ENCODE measurements at regions not wholly inside any gene's neighbourhood (a gene's known extent, or its start where the extent isn't known, plus 50 kb on each side); places are given as distances from the start of the nearest gene placed in this dataset.
"Not testable (repeated sequence)": the region's sequence is repeated elsewhere in the genome, so short reads cannot be mapped to it uniquely, and the experiment has no call there.

DNA sequence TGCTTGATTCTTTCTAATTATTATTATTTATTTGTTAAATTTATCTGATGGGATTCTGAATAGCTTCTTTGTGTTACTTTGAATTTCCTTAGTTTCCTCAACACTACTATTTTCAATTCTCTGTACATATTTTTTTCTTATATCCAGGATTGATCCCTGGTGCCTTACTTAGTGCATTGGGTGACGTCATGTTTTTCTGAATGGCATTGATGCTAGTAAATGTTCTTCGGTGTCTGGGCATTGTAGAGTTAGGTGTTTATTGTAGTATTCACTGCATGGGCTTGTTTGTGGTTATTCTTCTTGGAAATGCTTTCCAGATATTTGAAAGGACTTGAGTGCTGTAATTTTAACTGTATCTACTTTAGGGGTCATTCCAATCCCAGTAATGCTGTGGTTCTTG is 938.1 kb downstream of the FAM133A start:
- H3K4me3 ChIP-seq (ENCODE audit: low read depth, low read length) = no peak overlapping the region
- H3K9me3 ChIP-seq (ENCODE audit: control insufficient read depth, insufficient read depth, low read length) = no peaks in the 10 kb centered on the region
- H3K9ac ChIP-seq (ENCODE audit: low read depth, low read length) = no peak overlapping the region
- no peaks in the 10 kb centered on the region for H3K4me1 ChIP-seq (ENCODE audit: control insufficient read depth, insufficient read depth, low read length)
- H3K27me3 ChIP-seq (ENCODE audit: control insufficient read depth, insufficient read depth, low read length) = no peaks in the 10 kb centered on the region
- peaks cover 5% of the 10 kb centered on the region for H3K36me3 ChIP-seq (ENCODE audit: control insufficient read depth, insufficient read depth, low read length)

DNA sequence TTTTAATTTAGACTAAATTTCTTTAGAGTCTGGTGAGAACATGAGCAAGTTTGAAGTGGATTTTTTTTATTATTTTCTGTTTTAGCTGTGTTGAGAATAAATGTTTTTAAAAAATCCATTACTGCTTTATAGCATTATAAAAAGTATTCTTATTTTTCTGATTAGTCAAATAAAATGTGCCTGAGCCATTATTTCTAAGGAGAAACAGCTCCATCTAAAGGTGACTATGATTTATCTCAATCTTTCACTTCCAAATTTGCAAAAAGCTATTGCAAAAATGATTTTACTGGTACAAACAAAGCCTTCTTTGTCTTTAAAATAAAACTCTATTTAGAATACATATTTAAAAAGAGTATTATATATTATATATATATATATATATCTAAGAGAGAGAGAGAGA is 959.2 kb downstream of the FAM133A start:
- Histone ChIP-seq H3K4me3 (ENCODE audit: low read depth, low read length) (no peak overlapping the region), H3K9ac (ENCODE audit: low read depth, low read length) (no peak overlapping the region), H3K9me3 (ENCODE audit: control insufficient read depth, insufficient read depth, low read length) (peaks cover 30% of the 10 kb centered on the region)

DNA sequence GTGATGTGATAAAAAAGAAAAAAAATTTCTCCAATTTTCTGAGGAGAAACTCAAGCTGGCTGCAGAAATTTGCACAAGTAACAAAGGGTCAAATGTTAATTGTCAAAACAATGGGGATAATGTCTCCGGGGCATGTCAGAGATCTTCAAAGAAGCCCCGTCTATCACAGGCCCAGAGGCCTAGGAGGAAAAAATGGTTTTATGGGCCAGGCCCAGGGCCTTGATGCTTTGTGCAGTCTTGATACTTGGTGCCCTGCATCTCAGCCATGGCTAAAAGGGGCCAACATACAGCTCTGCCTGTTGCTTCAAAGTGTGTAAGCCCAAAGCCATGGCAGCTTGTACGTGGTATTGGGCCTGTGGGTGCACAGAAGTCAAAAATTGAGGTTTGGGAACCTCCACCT is 961.0 kb downstream of the FAM133A start:
- Histone ChIP-seq H3K4me3 (ENCODE audit: low read depth, low read length) (no peak overlapping the region), H3K9me3 (ENCODE audit: control insufficient read depth, insufficient read depth, low read length) (peaks cover 30% of the 10 kb centered on the region)

More for the DNA sequence above, 959.2 kb downstream of the FAM133A start:
- Histone ChIP-seq H3K36me3 (ENCODE audit: control insufficient read depth, insufficient read depth, low read length) (no peaks in the 10 kb centered on the region), H3K27me3 (ENCODE audit: control insufficient read depth, insufficient read depth, low read length) (no peaks in the 10 kb centered on the region), H3K4me1 (ENCODE audit: control insufficient read depth, insufficient read depth, low read length) (no peaks in the 10 kb centered on the region)

DNA sequence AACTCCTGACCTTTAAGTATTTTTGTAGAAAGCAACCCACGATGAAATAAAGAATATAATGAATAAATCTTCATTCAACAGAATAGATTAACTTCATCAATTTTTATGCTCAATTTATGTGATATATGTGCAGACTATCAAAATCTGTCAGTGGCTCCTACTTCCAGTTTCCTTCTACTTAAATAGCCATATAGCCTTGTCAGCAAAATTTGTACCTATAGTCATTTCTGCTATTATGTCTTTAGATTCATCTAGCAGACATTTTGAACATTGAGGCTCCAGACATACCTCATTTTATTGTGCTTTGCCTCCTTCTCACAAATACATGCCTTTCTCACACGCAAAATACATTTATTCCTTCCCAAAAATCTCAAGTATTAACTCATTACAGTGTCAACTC is 971.7 kb downstream of the FAM133A start:
- no peaks in the 10 kb centered on the region for H3K9me3 ChIP-seq (ENCODE audit: control insufficient read depth, insufficient read depth, low read length)
- no peaks in the 10 kb centered on the region for H3K27me3 ChIP-seq (ENCODE audit: control insufficient read depth, insufficient read depth, low read length)
- no peaks in the 10 kb centered on the region for H3K4me1 ChIP-seq (ENCODE audit: control insufficient read depth, insufficient read depth, low read length)
- peaks cover 3% of the 10 kb centered on the region for H3K36me3 ChIP-seq (ENCODE audit: control insufficient read depth, insufficient read depth, low read length)
- no peak overlapping the region for H3K4me3 ChIP-seq (ENCODE audit: low read depth, low read length)
- H3K9ac ChIP-seq (ENCODE audit: low read depth, low read length) = no peak overlapping the region

More for the DNA sequence above, 961.0 kb downstream of the FAM133A start:
- no peak overlapping the region for H3K9ac ChIP-seq (ENCODE audit: low read depth, low read length)
- no peaks in the 10 kb centered on the region for H3K36me3 ChIP-seq (ENCODE audit: control insufficient read depth, insufficient read depth, low read length)
- H3K4me1 ChIP-seq (ENCODE audit: control insufficient read depth, insufficient read depth, low read length) = no peaks in the 10 kb centered on the region
- no peaks in the 10 kb centered on the region for H3K27me3 ChIP-seq (ENCODE audit: control insufficient read depth, insufficient read depth, low read length)

DNA sequence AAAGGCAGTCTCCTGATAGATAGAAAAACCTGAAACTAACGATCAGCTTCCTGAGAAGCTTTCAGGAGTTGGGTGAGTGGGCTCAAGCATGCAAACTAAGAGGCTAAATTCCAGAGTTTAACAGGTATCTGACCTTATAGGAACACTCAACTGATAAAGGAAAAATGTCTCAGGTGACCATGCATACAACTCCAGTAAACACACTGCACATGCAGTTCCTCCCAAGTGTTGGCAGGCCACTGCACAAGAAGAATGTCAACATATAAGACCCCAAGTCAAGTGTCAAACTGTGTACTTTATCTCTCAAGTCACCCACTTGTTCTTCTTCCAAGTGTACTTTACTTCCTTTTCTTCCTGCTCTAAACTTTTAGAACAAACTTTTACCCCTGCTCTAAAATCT is 981.2 kb downstream of the FAM133A start:
- Histone ChIP-seq H3K27me3 (ENCODE audit: control insufficient read depth, insufficient read depth, low read length) (no peaks in the 10 kb centered on the region), H3K9ac (ENCODE audit: low read depth, low read length) (no peak overlapping the region), H3K4me3 (ENCODE audit: low read depth, low read length) (no peak overlapping the region), H3K4me1 (ENCODE audit: control insufficient read depth, insufficient read depth, low read length) (no peaks in the 10 kb centered on the region), H3K9me3 (ENCODE audit: control insufficient read depth, insufficient read depth, low read length) (no peaks in the 10 kb centered on the region), H3K36me3 (ENCODE audit: control insufficient read depth, insufficient read depth, low read length) (peaks cover 5% of the 10 kb centered on the region)

DNA sequence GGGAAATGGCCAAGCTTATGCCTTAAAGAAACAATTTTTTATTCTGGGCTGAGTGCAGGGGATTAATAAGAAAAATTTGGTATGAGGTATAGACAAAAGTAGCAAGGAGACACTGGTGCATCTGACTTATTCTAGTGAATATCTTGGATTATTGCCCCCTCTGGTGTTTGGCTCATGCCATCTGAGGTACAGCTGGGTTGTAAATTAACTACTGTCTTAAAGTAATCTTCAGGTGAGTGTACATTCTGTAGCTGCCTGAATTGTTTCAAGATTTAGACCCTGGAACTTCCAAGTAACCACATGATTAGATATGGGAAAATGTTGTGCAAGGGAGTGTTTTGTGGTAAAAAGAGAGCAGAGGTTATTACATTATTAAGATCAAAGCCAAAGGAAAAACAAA is 988.7 kb downstream of the FAM133A start:
- Histone ChIP-seq H3K27me3 (ENCODE audit: control insufficient read depth, insufficient read depth, low read length) (no peaks in the 10 kb centered on the region), H3K4me1 (ENCODE audit: control insufficient read depth, insufficient read depth, low read length) (no peaks in the 10 kb centered on the region), H3K9me3 (ENCODE audit: control insufficient read depth, insufficient read depth, low read length) (no peaks in the 10 kb centered on the region), H3K36me3 (ENCODE audit: control insufficient read depth, insufficient read depth, low read length) (peaks cover 5% of the 10 kb centered on the region), H3K9ac (ENCODE audit: low read depth, low read length) (no peak overlapping the region), H3K4me3 (ENCODE audit: low read depth, low read length) (no peak overlapping the region)

DNA sequence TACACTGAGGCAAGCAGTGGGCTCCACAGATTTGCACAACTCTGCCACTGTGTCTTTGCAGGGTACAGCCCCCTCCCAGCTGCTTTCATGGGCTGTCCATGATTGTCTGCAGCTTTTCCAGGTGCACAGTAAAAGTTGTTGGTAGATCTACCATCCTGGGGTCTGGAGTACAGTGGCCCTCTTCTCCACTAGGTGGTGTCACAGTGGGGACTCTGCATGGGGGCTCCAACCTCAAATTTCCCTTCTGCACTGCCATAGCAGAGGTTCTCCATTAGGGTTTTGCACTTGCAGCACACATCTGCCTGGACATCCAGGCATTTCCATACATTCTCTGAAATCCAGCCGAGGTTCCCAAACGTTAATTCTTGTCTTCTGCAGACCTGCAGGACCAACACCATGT is 1002.3 kb downstream of the FAM133A start:
- no peak overlapping the region for H3K9ac ChIP-seq (ENCODE audit: low read depth, low read length)
- peaks cover 23% of the 10 kb centered on the region for H3K36me3 ChIP-seq (ENCODE audit: control insufficient read depth, insufficient read depth, low read length)
- H3K4me1 ChIP-seq (ENCODE audit: control insufficient read depth, insufficient read depth, low read length) = no peaks in the 10 kb centered on the region
- no peaks in the 10 kb centered on the region for H3K9me3 ChIP-seq (ENCODE audit: control insufficient read depth, insufficient read depth, low read length)
- no peaks in the 10 kb centered on the region for H3K27me3 ChIP-seq (ENCODE audit: control insufficient read depth, insufficient read depth, low read length)
- H3K4me3 ChIP-seq (ENCODE audit: low read depth, low read length) = no peak overlapping the region

DNA sequence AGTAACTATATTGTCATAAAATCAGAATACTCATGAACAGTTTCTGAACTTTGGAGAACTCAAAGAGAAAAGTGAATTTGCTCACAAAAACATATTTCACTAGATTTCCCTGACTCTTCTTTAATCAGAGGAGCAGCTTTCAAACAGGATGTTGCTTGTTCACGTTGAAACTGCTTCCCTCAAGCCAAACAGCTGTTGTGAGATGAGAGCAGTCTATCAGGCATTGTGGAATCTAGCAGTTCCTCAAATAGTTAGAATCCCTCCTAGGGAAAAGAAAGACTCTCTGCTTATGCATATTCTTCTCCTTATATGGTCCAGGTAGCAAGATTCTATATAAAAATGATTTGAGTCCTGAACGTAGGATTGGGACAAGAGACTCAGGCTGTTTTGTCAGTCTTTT is 1012.1 kb downstream of the FAM133A start:
- Histone ChIP-seq H3K27me3 (ENCODE audit: control insufficient read depth, insufficient read depth, low read length) (no peaks in the 10 kb centered on the region), H3K4me1 (ENCODE audit: control insufficient read depth, insufficient read depth, low read length) (no peaks in the 10 kb centered on the region), H3K9me3 (ENCODE audit: control insufficient read depth, insufficient read depth, low read length) (peaks cover 12% of the 10 kb centered on the region)

DNA sequence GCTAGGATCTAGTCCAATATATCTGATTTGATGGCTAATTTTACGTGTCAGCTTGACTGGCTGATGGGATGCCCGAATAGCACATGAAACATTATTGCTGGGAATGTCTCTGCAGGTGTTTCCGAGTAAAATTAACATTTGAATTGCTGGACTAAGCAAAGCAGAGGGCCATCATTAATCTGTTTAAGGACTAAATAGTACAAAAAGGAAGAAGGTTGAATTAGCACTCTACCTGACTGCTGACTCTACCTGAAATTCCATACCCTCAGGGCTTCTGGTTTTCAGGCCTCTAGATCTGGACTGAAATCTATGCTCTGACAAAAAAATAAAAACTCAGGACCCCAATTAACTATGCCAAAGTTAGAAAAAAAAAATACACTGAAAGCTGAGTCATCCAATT is 1021.9 kb downstream of the FAM133A start:
- no peak overlapping the region for H3K9ac ChIP-seq (ENCODE audit: low read depth, low read length)
- peaks cover 33% of the 10 kb centered on the region for H3K4me1 ChIP-seq (ENCODE audit: control insufficient read depth, insufficient read depth, low read length)
- H3K9me3 ChIP-seq (ENCODE audit: control insufficient read depth, insufficient read depth, low read length) = peaks cover 12% of the 10 kb centered on the region
- H3K27me3 ChIP-seq (ENCODE audit: control insufficient read depth, insufficient read depth, low read length) = no peaks in the 10 kb centered on the region
- H3K4me3 ChIP-seq (ENCODE audit: low read depth, low read length) = no peak overlapping the region
- peaks cover 47% of the 10 kb centered on the region for H3K36me3 ChIP-seq (ENCODE audit: control insufficient read depth, insufficient read depth, low read length)

More for the DNA sequence above, 1012.1 kb downstream of the FAM133A start:
- peaks cover 19% of the 10 kb centered on the region for H3K36me3 ChIP-seq (ENCODE audit: control insufficient read depth, insufficient read depth, low read length)
- no peak overlapping the region for H3K4me3 ChIP-seq (ENCODE audit: low read depth, low read length)
- H3K9ac ChIP-seq (ENCODE audit: low read depth, low read length) = no peak overlapping the region

DNA sequence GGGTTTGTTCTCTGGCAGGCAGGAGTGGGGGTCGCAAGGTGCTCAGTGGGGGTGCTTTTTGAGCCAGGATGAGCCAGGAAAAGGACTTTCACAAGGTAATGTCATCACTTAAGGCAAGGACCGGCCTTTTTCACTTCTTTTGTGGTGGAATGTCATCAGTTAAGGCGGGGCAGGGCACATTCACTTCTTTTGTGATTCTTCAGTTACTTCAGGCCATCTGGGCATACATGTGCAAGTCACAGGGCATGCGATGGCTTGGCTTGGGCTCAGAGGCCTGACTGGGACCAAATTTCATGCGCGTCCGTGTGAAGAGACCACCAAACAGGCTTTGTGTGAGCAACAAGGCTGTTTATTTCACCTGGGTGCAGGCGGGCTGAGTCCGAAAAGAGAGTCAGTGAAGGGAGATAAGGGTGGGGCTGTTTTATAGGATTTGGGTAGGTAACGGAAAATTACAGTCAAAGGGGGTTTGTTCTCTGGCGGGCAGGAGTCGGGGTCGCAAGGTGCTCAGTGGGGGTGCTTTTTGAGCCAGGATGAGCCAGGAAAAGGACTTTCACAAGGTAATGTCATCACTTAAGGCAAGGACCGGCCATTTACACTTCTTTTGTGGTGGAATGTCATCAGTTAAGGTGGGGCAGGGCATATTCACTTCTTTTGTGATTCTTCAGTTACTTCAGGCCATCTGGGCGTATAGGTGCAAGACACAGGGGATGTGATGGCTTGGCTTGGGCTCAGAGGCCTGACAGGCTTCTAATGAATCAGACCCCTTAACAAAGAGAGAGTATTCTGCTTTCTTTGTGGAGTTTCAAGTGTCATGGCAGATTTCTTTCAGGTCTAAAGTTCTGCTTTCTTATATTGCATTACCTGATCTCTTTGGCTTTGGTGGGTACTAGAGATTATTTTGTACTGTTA is 1030.6 kb downstream of the FAM133A start:
- peaks cover 14% of the 10 kb centered on the region for H3K36me3 ChIP-seq (ENCODE audit: control insufficient read depth, insufficient read depth, low read length)
- H3K4me1 ChIP-seq (ENCODE audit: control insufficient read depth, insufficient read depth, low read length); H3K27me3 ChIP-seq (ENCODE audit: control insufficient read depth, insufficient read depth, low read length): not testable (repeated sequence)
- peaks cover 29% of the 10 kb centered on the region for H3K9me3 ChIP-seq (ENCODE audit: control insufficient read depth, insufficient read depth, low read length)
- peak overlapping the region; percentile 45 for H3K4me3 ChIP-seq (ENCODE audit: low read depth, low read length)
- H3K9ac ChIP-seq (ENCODE audit: low read depth, low read length) = peak overlapping the region; percentile 68

DNA sequence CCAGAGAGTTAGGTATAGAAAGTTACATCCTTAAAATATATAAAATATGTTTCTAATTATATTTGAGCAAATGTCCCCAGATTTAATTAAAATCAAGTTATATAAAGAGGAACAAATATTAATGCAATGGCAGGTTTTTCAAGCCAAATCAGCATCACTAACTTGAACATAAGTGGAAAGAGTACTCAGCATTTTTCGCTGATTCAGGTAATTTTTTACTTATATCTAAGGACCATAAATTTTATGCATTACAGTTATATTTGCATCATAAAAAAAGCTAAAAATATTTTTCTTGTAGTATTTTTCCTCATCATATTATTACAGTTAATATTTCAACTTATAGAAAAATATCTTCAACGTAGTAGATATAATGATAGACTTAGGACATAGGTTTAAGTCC is 1047.4 kb downstream of the FAM133A start:
- Histone ChIP-seq H3K4me1 (ENCODE audit: control insufficient read depth, insufficient read depth, low read length) (no peaks in the 10 kb centered on the region), H3K9me3 (ENCODE audit: control insufficient read depth, insufficient read depth, low read length) (no peaks in the 10 kb centered on the region), H3K27me3 (ENCODE audit: control insufficient read depth, insufficient read depth, low read length) (no peaks in the 10 kb centered on the region), H3K9ac (ENCODE audit: low read depth, low read length) (no peak overlapping the region), H3K4me3 (ENCODE audit: low read depth, low read length) (no peak overlapping the region), H3K36me3 (ENCODE audit: control insufficient read depth, insufficient read depth, low read length) (peaks cover 4% of the 10 kb centered on the region)

DNA sequence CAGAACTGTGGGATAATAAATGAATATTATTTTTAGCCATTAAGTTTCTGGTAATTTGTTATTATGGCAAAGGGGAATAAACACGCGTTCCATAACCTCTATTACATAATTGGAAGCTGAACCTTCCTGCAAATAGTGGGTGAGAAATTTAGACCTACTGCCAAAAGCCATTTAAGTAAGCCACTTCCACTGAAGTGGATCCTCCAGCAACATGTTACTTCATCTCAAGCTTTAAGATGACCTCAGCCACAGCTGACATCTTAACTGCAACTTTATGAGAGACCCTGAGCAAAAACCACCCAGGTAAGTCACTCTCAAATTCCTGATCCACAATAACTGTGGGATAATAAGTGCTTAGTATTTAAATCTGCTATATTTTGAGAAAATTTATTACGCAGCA is 1048.6 kb downstream of the FAM133A start:
- peaks cover under 1% of the 10 kb centered on the region for H3K4me1 ChIP-seq (ENCODE audit: control insufficient read depth, insufficient read depth, low read length)
- no peak overlapping the region for H3K9ac ChIP-seq (ENCODE audit: low read depth, low read length)
- no peaks in the 10 kb centered on the region for H3K27me3 ChIP-seq (ENCODE audit: control insufficient read depth, insufficient read depth, low read length)
- no peaks in the 10 kb centered on the region for H3K9me3 ChIP-seq (ENCODE audit: control insufficient read depth, insufficient read depth, low read length)
- H3K4me3 ChIP-seq (ENCODE audit: low read depth, low read length) = no peak overlapping the region
- H3K36me3 ChIP-seq (ENCODE audit: control insufficient read depth, insufficient read depth, low read length) = peaks cover 4% of the 10 kb centered on the region
